ENCODE measurements at regions not wholly inside any gene's neighbourhood (a gene's known extent, or its start where the extent isn't known, plus 50 kb on each side); places are given as distances from the start of the nearest gene placed in this dataset.

GRCh38 chr17:34055606-34056005 is 199.5 kb upstream of the CCL2 start (continued):
- no peak for TF ChIP-seq ZNF18 (CRISPR knock-in tag; IDR thresholded peaks at IDR 0.05; ENCODE audit: insufficient replicate concordance)
- TF ChIP-seq CBFB (CRISPR knock-in tag; IDR thresholded peaks at IDR 0.05), result no peak
- no peak for TF ChIP-seq GMEB2 (CRISPR knock-in tag; IDR thresholded peaks at IDR 0.05; ENCODE audit: low read depth)
- TF ChIP-seq PLSCR1 (CRISPR knock-in tag; IDR thresholded peaks at IDR 0.05; ENCODE audit: borderline replicate concordance), result no peak

GRCh38 chr17:34059423-34060220 is 195.5 kb upstream of the CCL2 start:
- BruUV-seq (replicated peaks), result no TSS peak
- in situ Hi-C loops (cut with HindIII; ENCODE audit: extremely low pct_ligation_motif_present, low pct_unique_long_range_greater_than_20kb), result no loop called here
- peaks cover 15% of the 10 kb centered on the region; the same call in 1 of the 2 replicates for H3K9me3 ChIP-seq (ENCODE audit: low read length)
- no peak overlapping the region for H3K27ac ChIP-seq (ENCODE audit: extremely low read length, insufficient read depth, low read length)
- FAIRE-seq, result no peak
- no peaks in the 10 kb centered on the region for H3K27me3 ChIP-seq (ENCODE audit: control insufficient read depth in 1 of 2, insufficient read depth in 2 of 2, low read length in 2 of 2)
- H2AFZ ChIP-seq (ENCODE audit: low read length), result no peak overlapping the region
- intact Hi-C loops (cut with micrococcal nuclease; ENCODE audit: unreplicated experiment), result no loop called here
- POLR2A ChIA-PET, result no interaction called here
- H3K9ac ChIP-seq (ENCODE audit: insufficient read depth, low read depth, low read length), result no peak overlapping the region
- no peaks in the 10 kb centered on the region for H3K36me3 ChIP-seq (replicated peaks in 1 of 2; ENCODE audit: control insufficient read depth in 1 of 2, insufficient read depth in 2 of 2, low read length in 2 of 2)
- H3K4me3 ChIP-seq (replicated peaks in 1 of 3; ENCODE audit: insufficient read depth in 1 of 3, low read depth in 2 of 3, low read length in 3 of 3), result no peak overlapping the region
- ATAC-seq, result no peak
- H4K20me1 ChIP-seq (ENCODE audit: insufficient read depth, low read length), result no peaks in the 10 kb centered on the region
- 51% methylated on average over 2 of the region's 10 CpGs for WGBS (ENCODE audit: low lambda C conversion rate)
- CTCF ChIA-PET (ENCODE audit: low intra/inter-chr PET ratio, low total read pairs), result no interaction called here
- H3K4me2 ChIP-seq (ENCODE audit: low read depth, low read length), result no peak overlapping the region
- DNase-seq (ENCODE audit: low spot score), result no peak
- H3K4me1 ChIP-seq (ENCODE audit: insufficient read depth, low read length), result no peaks in the 10 kb centered on the region
- no peaks in the 10 kb centered on the region for H3K79me2 ChIP-seq (ENCODE audit: insufficient read depth, low read length)
- no peak for TF ChIP-seq CHD4 (IDR thresholded peaks at IDR 0.05; ENCODE audit: borderline replicate concordance, low read length)
- no peak for TF ChIP-seq RBM39 (IDR thresholded peaks at IDR 0.05; ENCODE audit: low read depth, low read length, poor library complexity, severe bottlenecking)
- TF ChIP-seq HIC2 (CRISPR knock-in tag; IDR thresholded peaks at IDR 0.05; ENCODE audit: low read depth), result no peak
- no peak for TF ChIP-seq MAFF (IDR thresholded peaks at IDR 0.05; ENCODE audit: low read depth, low read length)
- no peak for TF ChIP-seq TIGD3 (CRISPR knock-in tag; IDR thresholded peaks at IDR 0.05; ENCODE audit: borderline replicate concordance)
- no peak for TF ChIP-seq PAWR (CRISPR knock-in tag; IDR thresholded peaks at IDR 0.05; ENCODE audit: borderline replicate concordance)
- TF ChIP-seq ZNF766 (CRISPR knock-in tag; IDR thresholded peaks at IDR 0.05; ENCODE audit: borderline replicate concordance), result no peak
- TF ChIP-seq ASH2L (IDR thresholded peaks at IDR 0.05; ENCODE audit: insufficient read length, low read depth, low read length), result no peak
- TF ChIP-seq ETV5 (CRISPR knock-in tag; IDR thresholded peaks at IDR 0.05; ENCODE audit: borderline replicate concordance), result no peak
- no peak for TF ChIP-seq PCBP1 (IDR thresholded peaks at IDR 0.05; ENCODE audit: borderline replicate concordance, low read depth, low read length)
- TF ChIP-seq NFKBIZ (CRISPR knock-in tag; IDR thresholded peaks at IDR 0.05), result no peak

Measured in HepG2 (cell line).